ENCODE measurements at regions not wholly inside any gene's neighbourhood (a gene's known extent, or its start where the extent isn't known, plus 50 kb on each side); places are given as distances from the start of the nearest gene placed in this dataset.

GRCh38 chr18:1999387-1999786, 571.9 kb downstream of the METTL4 start:
- H3K36me3 ChIP-seq (ENCODE audit: control insufficient read depth in 1 of 2, insufficient read depth in 2 of 2, low read length in 2 of 2) = no peaks in the 10 kb centered on the region
- H3K4me1 ChIP-seq (ENCODE audit: control insufficient read depth in 1 of 2, insufficient read depth in 2 of 2, low read length in 2 of 2) = no peaks in the 10 kb centered on the region
- ATAC-seq (no peak), DNase-seq (ENCODE audit: low read depth, low spot score) (no peak)
- no peak overlapping the region for H2AFZ ChIP-seq (ENCODE audit: low read depth, low read length, poor library complexity, severe bottlenecking)
- H4K20me1 ChIP-seq (ENCODE audit: insufficient read depth) = no peaks in the 10 kb centered on the region
- H3K9ac ChIP-seq (ENCODE audit: low read length) = no peak overlapping the region
- no TSS peak for BruUV-seq (replicated peaks)
- H3K9me2 ChIP-seq (ENCODE audit: insufficient read depth) = no peaks in the 10 kb centered on the region
- H3K79me2 ChIP-seq (ENCODE audit: insufficient read depth, low read length) = no peaks in the 10 kb centered on the region
- TF ChIP-seq RAD21 (IDR thresholded peaks at IDR 0.05; ENCODE audit: low read depth) = no peak
- H3K4me3 ChIP-seq (replicated peaks in 1 of 2; ENCODE audit: low read depth in 1 of 2, low read length in 2 of 2) = no peak overlapping the region
- ChIA-PET POLR2A (no interaction called here), RAD21 (ENCODE audit: low non-redundant PET in 1 of 2, low total read pairs in 2 of 2, uncharacterized antibody in 2 of 2, unreplicated experiment in 2 of 2) (no interaction called here), CTCF (no interaction called here)
- H3K4me2 ChIP-seq (ENCODE audit: low read length) = no peak overlapping the region
- intact Hi-C loops (cut with micrococcal nuclease) = no loop called here
- no peaks in the 10 kb centered on the region for H3K9me3 ChIP-seq (ENCODE audit: control insufficient read depth in 1 of 2, insufficient read depth in 1 of 2, low read depth in 1 of 2, low read length in 2 of 2)
- H3K27me3 ChIP-seq (ENCODE audit: insufficient read depth, low read length) = no peaks in the 10 kb centered on the region
- H3K27ac ChIP-seq (ENCODE audit: low read depth, low read length) = no peak overlapping the region

GRCh38 chr18:2002151-2002550, 569.2 kb downstream of the METTL4 start:
- ATAC-seq (no peak), DNase-seq (ENCODE audit: low read depth, low spot score) (no peak)
- no peaks in the 10 kb centered on the region for H4K20me1 ChIP-seq (ENCODE audit: insufficient read depth)
- no peaks in the 10 kb centered on the region for H3K9me2 ChIP-seq (ENCODE audit: insufficient read depth)
- H3K79me2 ChIP-seq (ENCODE audit: insufficient read depth, low read length) = no peaks in the 10 kb centered on the region
- no peak for TF ChIP-seq POLR2AphosphoS5 (IDR thresholded peaks at IDR 0.05; ENCODE audit: low read depth, low read length)
- no peak for TF ChIP-seq JUND (IDR thresholded peaks at IDR 0.05)
- TF ChIP-seq YY1 (IDR thresholded peaks at IDR 0.05; ENCODE audit: extremely low read depth, insufficient replicate concordance, low read depth, low read length) = no peak
- TF ChIP-seq EGR1 (IDR thresholded peaks at IDR 0.05; ENCODE audit: low read depth) = no peak
- no peak for TF ChIP-seq EZH2 (IDR thresholded peaks at IDR 0.05)
- no peak for TF ChIP-seq MAX (IDR thresholded peaks at IDR 0.05)
- TF ChIP-seq TCF7L2 (IDR thresholded peaks at IDR 0.05; ENCODE audit: borderline replicate concordance, extremely low read depth, insufficient read depth, insufficient read length) = no peak
- TF ChIP-seq CTCF (IDR thresholded peaks at IDR 0.05 in 2 of 3, conservative IDR thresholded peaks at IDR 0.05 in 1 of 3; ENCODE audit: borderline replicate concordance in 1 of 3, insufficient read depth in 1 of 3, low read depth in 2 of 3, low read length in 2 of 3) = no peak
- H3K27ac ChIP-seq (ENCODE audit: low read depth, low read length) = no peak overlapping the region
- no peaks in the 10 kb centered on the region for H3K9me3 ChIP-seq (ENCODE audit: control insufficient read depth in 1 of 2, insufficient read depth in 1 of 2, low read depth in 1 of 2, low read length in 2 of 2)
- no peak overlapping the region for H3K9ac ChIP-seq (ENCODE audit: low read length)
- H3K27me3 ChIP-seq (ENCODE audit: insufficient read depth, low read length) = no peaks in the 10 kb centered on the region
- H3K4me2 ChIP-seq (ENCODE audit: low read length) = no peak overlapping the region
- RAD21 ChIA-PET (ENCODE audit: low non-redundant PET in 1 of 2, low total read pairs in 2 of 2, uncharacterized antibody in 2 of 2, unreplicated experiment in 2 of 2) = no interaction called here
- no TSS peak for BruUV-seq (replicated peaks)
- POLR2A ChIA-PET = no interaction called here
- CTCF ChIA-PET = no interaction called here
- no peak overlapping the region for H3K4me3 ChIP-seq (replicated peaks in 1 of 2; ENCODE audit: low read depth in 1 of 2, low read length in 2 of 2)
- no peak overlapping the region for H2AFZ ChIP-seq (ENCODE audit: low read depth, low read length, poor library complexity, severe bottlenecking)
- no peaks in the 10 kb centered on the region for H3K36me3 ChIP-seq (ENCODE audit: control insufficient read depth in 1 of 2, insufficient read depth in 2 of 2, low read length in 2 of 2)
- H3K4me1 ChIP-seq (ENCODE audit: control insufficient read depth in 1 of 2, insufficient read depth in 2 of 2, low read length in 2 of 2) = no peaks in the 10 kb centered on the region
- intact Hi-C loops (cut with micrococcal nuclease) = no loop called here
